ENCODE measurements at regions not wholly inside any gene's neighbourhood (a gene's known extent, or its start where the extent isn't known, plus 50 kb on each side); places are given as distances from the start of the nearest gene placed in this dataset.

- Histone ChIP-seq H3K27me3 (no peaks in the 10 kb centered on the region), H3K27ac (no peak overlapping the region), H3K9me3 (no peaks in the 10 kb centered on the region), H3K9ac (no peak overlapping the region), H3K4me2 (no peak overlapping the region), H3K4me3 (no peak overlapping the region), H3K4me1 (no peaks in the 10 kb centered on the region), H4K20me1 (no peaks in the 10 kb centered on the region), H3K36me3 (no peaks in the 10 kb centered on the region)
- no peak for TF ChIP-seq Cebpa-rat (IDR thresholded peaks at IDR 0.05)
Measured at GRCh38 chr15:93362203-93362602, 273.2 kb upstream of the RGMA start.

GRCh38 chr15:93361703-93362102 is 272.7 kb upstream of the RGMA start:
- Histone ChIP-seq H3K27ac (no peak overlapping the region), H3K9ac (no peak overlapping the region), H3K36me3 (no peaks in the 10 kb centered on the region), H3K4me3 (no peak overlapping the region), H3K4me2 (no peak overlapping the region), H4K20me1 (no peaks in the 10 kb centered on the region), H3K4me1 (no peaks in the 10 kb centered on the region), H3K27me3 (no peaks in the 10 kb centered on the region), H3K9me3 (no peaks in the 10 kb centered on the region)
- no peak for TF ChIP-seq Cebpa-rat (IDR thresholded peaks at IDR 0.05)

GRCh38 chr15:93360976-93361375 is 272.0 kb upstream of the RGMA start:
- H3K27ac ChIP-seq: no peak overlapping the region
- TF ChIP-seq Cebpa-rat (IDR thresholded peaks at IDR 0.05): no peak
- H3K36me3 ChIP-seq: no peaks in the 10 kb centered on the region
- H3K27me3 ChIP-seq: no peaks in the 10 kb centered on the region
- H3K9ac ChIP-seq: no peak overlapping the region
- no peak overlapping the region for H3K4me3 ChIP-seq
- no peaks in the 10 kb centered on the region for H3K9me3 ChIP-seq
- no peaks in the 10 kb centered on the region for H3K4me1 ChIP-seq
- H4K20me1 ChIP-seq: no peaks in the 10 kb centered on the region
- no peak overlapping the region for H3K4me2 ChIP-seq

GRCh38 chr15:93360318-93360717 is 271.3 kb upstream of the RGMA start:
- Histone ChIP-seq H4K20me1 (no peaks in the 10 kb centered on the region), H3K4me2 (no peak overlapping the region), H3K4me1 (no peaks in the 10 kb centered on the region), H3K27me3 (no peaks in the 10 kb centered on the region), H3K36me3 (no peaks in the 10 kb centered on the region), H3K9ac (no peak overlapping the region), H3K9me3 (no peaks in the 10 kb centered on the region), H3K4me3 (no peak overlapping the region), H3K27ac (no peak overlapping the region)
- no peak for TF ChIP-seq Cebpa-rat (IDR thresholded peaks at IDR 0.05)

- no peak overlapping the region for H3K4me2 ChIP-seq
- H3K9ac ChIP-seq: no peak overlapping the region
- no peaks in the 10 kb centered on the region for H3K4me1 ChIP-seq
- no peaks in the 10 kb centered on the region for H3K9me3 ChIP-seq
- no peak for TF ChIP-seq Cebpa-rat (IDR thresholded peaks at IDR 0.05)
- no peaks in the 10 kb centered on the region for H3K36me3 ChIP-seq
- no peaks in the 10 kb centered on the region for H3K27me3 ChIP-seq
- H4K20me1 ChIP-seq: no peaks in the 10 kb centered on the region
- no peak overlapping the region for H3K27ac ChIP-seq
- no peak overlapping the region for H3K4me3 ChIP-seq
Measured at GRCh38 chr15:93359425-93360131, 270.6 kb upstream of the RGMA start.

- no peaks in the 10 kb centered on the region for H3K27me3 ChIP-seq
- H3K27ac ChIP-seq: no peak overlapping the region
- no peak overlapping the region for H3K4me2 ChIP-seq
- H3K9me3 ChIP-seq: peaks cover 5% of the 10 kb centered on the region; the same call in 1 of the 2 replicates
- no peaks in the 10 kb centered on the region for H3K4me1 ChIP-seq
- H3K9ac ChIP-seq: no peak overlapping the region
- no peaks in the 10 kb centered on the region for H3K36me3 ChIP-seq
- no peak overlapping the region for H3K4me3 ChIP-seq
- no peak for TF ChIP-seq Cebpa-rat (IDR thresholded peaks at IDR 0.05)
- no peaks in the 10 kb centered on the region for H4K20me1 ChIP-seq
Measured at GRCh38 chr15:93359060-93359408, 270.0 kb upstream of the RGMA start.

- Histone ChIP-seq H4K20me1 (no peaks in the 10 kb centered on the region), H3K4me2 (no peak overlapping the region), H3K4me3 (no peak overlapping the region), H3K36me3 (no peaks in the 10 kb centered on the region), H3K27ac (no peak overlapping the region), H3K9ac (no peak overlapping the region), H3K27me3 (no peaks in the 10 kb centered on the region), H3K9me3 (peaks cover 8% of the 10 kb centered on the region), H3K4me1 (no peaks in the 10 kb centered on the region)
- TF ChIP-seq Cebpa-rat (IDR thresholded peaks at IDR 0.05): no peak
Measured at GRCh38 chr15:93358166-93359059, 269.4 kb upstream of the RGMA start.

GRCh38 chr15:93348711-93349545 is 259.9 kb upstream of the RGMA start:
- H3K9ac ChIP-seq: no peak overlapping the region
- no peak for TF ChIP-seq Cebpa-rat (IDR thresholded peaks at IDR 0.05)

GRCh38 chr15:93347986-93348385 is 259.0 kb upstream of the RGMA start:
- H3K4me3 ChIP-seq: no peak overlapping the region
- no peak overlapping the region for H3K9ac ChIP-seq
- H3K36me3 ChIP-seq: no peaks in the 10 kb centered on the region
- H3K9me3 ChIP-seq: peaks cover 16% of the 10 kb centered on the region
- no peak overlapping the region for H3K27ac ChIP-seq
- no peaks in the 10 kb centered on the region for H3K27me3 ChIP-seq
- peaks cover 18% of the 10 kb centered on the region for H3K4me1 ChIP-seq
- TF ChIP-seq Cebpa-rat (IDR thresholded peaks at IDR 0.05): no peak
- H3K4me2 ChIP-seq: no peak overlapping the region
- H4K20me1 ChIP-seq: no peaks in the 10 kb centered on the region

More at GRCh38 chr15:93348711-93349545, 259.9 kb upstream of the RGMA start:
- Histone ChIP-seq H3K4me1 (peaks cover 18% of the 10 kb centered on the region), H3K4me2 (no peak overlapping the region), H3K9me3 (peaks cover 21% of the 10 kb centered on the region), H3K4me3 (no peak overlapping the region), H3K27ac (no peak overlapping the region), H3K27me3 (no peaks in the 10 kb centered on the region), H4K20me1 (no peaks in the 10 kb centered on the region), H3K36me3 (no peaks in the 10 kb centered on the region)
